Right lobe of liver (tissue), 4 donors: ENCODE measurements at regions not wholly inside any gene's neighbourhood (a gene's known extent, or its start where the extent isn't known, plus 50 kb on each side); places are given as distances from the start of the nearest gene placed in this dataset.

Source experiments
- CTCF ChIP-seq, 4 donors: fragments of 200-600 bp in 3 of 4; fragments of 450-650 bp in 1 of 4; IDR thresholded peaks; one replicate each; pipeline versions ENCODE4 v1.5.1 to v1.8.0; 2016 to 2022; ENCODE audit warnings: antibody characterized with exemption in 4 of 4, mild to moderate bottlenecking in 2 of 4
- POLR2A ChIP-seq: fragments of 450-650 bp; IDR thresholded peaks from one replicate; pipeline ENCODE4 v1.6.1; 2017; ENCODE audit warnings: antibody characterized with exemption, mild to moderate bottlenecking
- donor health status: DM: no; HTN: no; CAD: no.
- donor health status: DM: no; HTN: no; CAD: no.
- donor health status: DM: no; HTN: yes; CAD: no.

DNA sequence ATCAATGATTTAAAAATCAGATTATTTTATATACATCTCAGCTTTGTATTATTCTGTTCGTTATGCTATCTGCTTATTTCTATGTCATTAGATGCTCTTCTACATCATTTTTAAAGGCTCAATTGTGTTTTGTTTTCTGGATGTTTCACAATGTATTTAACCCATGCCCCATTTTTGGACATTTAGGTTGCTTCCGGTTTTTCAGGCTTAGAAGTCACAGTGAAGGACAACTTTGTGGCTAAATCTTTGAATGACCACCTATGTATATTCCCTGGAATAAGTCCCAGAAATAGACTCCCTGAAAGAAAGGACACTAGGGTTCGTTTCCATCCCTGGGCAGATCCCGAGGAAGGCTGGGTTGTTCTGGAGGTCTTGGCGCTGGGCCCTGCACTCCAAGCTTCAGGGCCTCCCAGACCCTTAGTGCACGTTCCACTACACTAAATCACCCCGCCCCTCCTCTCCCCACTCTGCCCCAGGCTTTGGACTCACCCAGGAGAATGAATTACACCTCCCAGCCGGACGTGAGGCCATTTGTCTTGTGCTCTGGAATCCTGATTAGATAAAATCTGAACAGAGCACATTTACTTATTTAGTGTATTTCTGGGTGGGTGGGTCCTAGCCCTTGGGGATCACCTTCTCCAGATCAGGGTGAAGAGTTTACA, 188.2 kb downstream of the ZFP36L2 start:
- TF ChIP-seq CTCF (IDR thresholded peaks at IDR 0.05) (no peak), POLR2A (no peak)
